OCI-LY3 (cell line): ENCODE measurements at regions not wholly inside any gene's neighbourhood (a gene's known extent, or its start where the extent isn't known, plus 50 kb on each side); places are given as distances from the start of the nearest gene placed in this dataset.

ENCODE experiments used
- H2AFZ ChIP-seq: fragments of 200-600, 300-600 bp; shearing (Covaris generic); 2 replicates; pipeline ENCODE4 v1.6.0; 2014; ENCODE audit warnings: antibody characterized with exemption, low read depth, low read length
- H3K27ac ChIP-seq: fragments of 200-600, 300-600 bp; sonication (generic); 2 replicates; pipeline ENCODE4 v1.5.1; 2014; ENCODE audit warnings: mild to moderate bottlenecking, low read length, moderate library complexity, mixed read lengths
- H3K27me3 ChIP-seq: fragments of 200-600, 300-600 bp; sonication (generic); 2 replicates; pipeline ENCODE4 v1.6.1; 2014; ENCODE audit warnings: low read depth, low read length, mixed read lengths
- H3K36me3 ChIP-seq: fragments of 200-600, 300-600 bp; sonication (generic); replicated peaks from 2 replicates; pipeline ENCODE3; 2014; ENCODE audit warnings: low read depth, low read length, mixed read lengths
- H3K4me1 ChIP-seq: fragments of 300-600, 200-600 bp; sonication (generic); 2 replicates; pipeline ENCODE4 v1.6.1; 2014; ENCODE audit warnings: low read length, mixed read lengths
- H3K4me2 ChIP-seq: fragments of 200-600, 300-600 bp; sonication (generic); 2 replicates; pipeline ENCODE4 v1.6.1; 2014; ENCODE audit warnings: low read length, mixed read lengths
- H3K4me3 ChIP-seq: fragments of 300-600, 200-600 bp; sonication (generic); 2 replicates; pipeline ENCODE4 v1.5.1; 2014; ENCODE audit warnings: antibody characterized with exemption, mild to moderate bottlenecking, low read length, moderate library complexity
- H3K79me2 ChIP-seq: fragments of 300-600, 200-600 bp; shearing (Covaris generic); 2 replicates; pipeline ENCODE4 v1.6.1; 2014; ENCODE audit warnings: mild to moderate bottlenecking, low read length, mixed read lengths
- H3K9ac ChIP-seq: fragments of 300-600, 200-600 bp; shearing (Covaris generic); 2 replicates; pipeline ENCODE4 v1.6.0; 2014; ENCODE audit warnings: mild to moderate bottlenecking, low read length, moderate library complexity
- H3K9me3 ChIP-seq: fragments of 200-600, 300-600 bp; shearing (Covaris generic); 2 replicates; pipeline ENCODE4 v1.6.1; 2014; ENCODE audit warnings: low read length, mixed read lengths; ENCODE audit not compliant: insufficient read depth
- H4K20me1 ChIP-seq: fragments of 200-600, 300-600 bp; sonication (generic); 2 replicates; pipeline ENCODE4 v1.6.1; 2016; ENCODE audit warnings: low read length, mixed read lengths; ENCODE audit not compliant: insufficient read depth
- EZH2phosphoT487 ChIP-seq: fragments of 200-600 bp; shearing (Covaris generic); IDR thresholded peaks from 2 replicates; pipeline ENCODE4 v1.6.1; 2018; ENCODE audit warnings: antibody characterized with exemption, mixed run types, low read depth
- TF ChIP-seq, protein P1 (sequence below): fragments of 200-600, 300-600 bp; sonication (generic); IDR thresholded peaks from 2 replicates; pipeline ENCODE4 v1.5.1; 2014; ENCODE audit warnings: antibody characterized with exemption, low read length, low read depth

DNA sequence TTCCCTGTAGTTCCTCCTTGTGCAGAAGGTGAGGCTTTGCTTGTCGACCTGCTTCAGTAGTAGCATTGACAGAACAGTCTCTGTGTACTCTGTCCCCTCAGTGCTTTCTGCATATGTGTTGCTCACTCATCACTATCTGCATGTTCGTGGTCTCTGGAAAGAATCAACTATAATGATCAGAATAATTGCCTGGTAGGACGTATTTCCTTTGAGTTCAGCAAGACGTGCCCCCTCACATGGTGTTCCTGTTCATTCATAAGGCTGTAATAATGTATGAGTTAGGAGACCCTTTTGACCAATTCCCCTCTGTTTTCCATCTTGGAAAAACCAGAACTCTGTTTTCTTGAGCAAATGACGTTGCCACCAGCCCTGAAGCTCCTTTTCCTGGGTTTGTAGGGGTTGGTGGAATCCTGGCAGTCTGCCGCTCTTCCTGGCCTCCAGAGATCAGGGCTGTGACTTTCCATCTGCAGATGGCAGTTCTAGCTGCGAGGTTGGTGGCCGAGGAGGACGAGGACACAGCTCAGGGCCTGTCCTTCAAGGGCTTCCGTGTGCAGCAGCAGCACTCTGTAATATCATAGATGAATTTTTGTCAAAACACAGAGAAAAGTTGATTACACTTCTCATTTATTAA, 61.9 kb downstream of the EXOSC2 start:
- no peaks in the 10 kb centered on the region for H3K36me3 ChIP-seq
- H4K20me1 ChIP-seq, result peaks cover 20% of the 10 kb centered on the region; the same call in 1 of the 2 replicates
- TF ChIP-seq, protein P1, sequence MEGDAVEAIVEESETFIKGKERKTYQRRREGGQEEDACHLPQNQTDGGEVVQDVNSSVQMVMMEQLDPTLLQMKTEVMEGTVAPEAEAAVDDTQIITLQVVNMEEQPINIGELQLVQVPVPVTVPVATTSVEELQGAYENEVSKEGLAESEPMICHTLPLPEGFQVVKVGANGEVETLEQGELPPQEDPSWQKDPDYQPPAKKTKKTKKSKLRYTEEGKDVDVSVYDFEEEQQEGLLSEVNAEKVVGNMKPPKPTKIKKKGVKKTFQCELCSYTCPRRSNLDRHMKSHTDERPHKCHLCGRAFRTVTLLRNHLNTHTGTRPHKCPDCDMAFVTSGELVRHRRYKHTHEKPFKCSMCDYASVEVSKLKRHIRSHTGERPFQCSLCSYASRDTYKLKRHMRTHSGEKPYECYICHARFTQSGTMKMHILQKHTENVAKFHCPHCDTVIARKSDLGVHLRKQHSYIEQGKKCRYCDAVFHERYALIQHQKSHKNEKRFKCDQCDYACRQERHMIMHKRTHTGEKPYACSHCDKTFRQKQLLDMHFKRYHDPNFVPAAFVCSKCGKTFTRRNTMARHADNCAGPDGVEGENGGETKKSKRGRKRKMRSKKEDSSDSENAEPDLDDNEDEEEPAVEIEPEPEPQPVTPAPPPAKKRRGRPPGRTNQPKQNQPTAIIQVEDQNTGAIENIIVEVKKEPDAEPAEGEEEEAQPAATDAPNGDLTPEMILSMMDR, result no peak
- TF ChIP-seq EZH2phosphoT487, result no peak
- peak overlapping the region; percentile 44 for H3K4me2 ChIP-seq
- H3K4me3 ChIP-seq, result no peak overlapping the region
- no peaks in the 10 kb centered on the region for H3K9me3 ChIP-seq
- no peak overlapping the region for H2AFZ ChIP-seq
- no peaks in the 10 kb centered on the region for H3K27me3 ChIP-seq
- H3K9ac ChIP-seq, result no peak overlapping the region
- H3K4me1 ChIP-seq, result peaks cover 17% of the 10 kb centered on the region
- no peak overlapping the region for H3K27ac ChIP-seq
- H3K79me2 ChIP-seq, result no peaks in the 10 kb centered on the region

DNA sequence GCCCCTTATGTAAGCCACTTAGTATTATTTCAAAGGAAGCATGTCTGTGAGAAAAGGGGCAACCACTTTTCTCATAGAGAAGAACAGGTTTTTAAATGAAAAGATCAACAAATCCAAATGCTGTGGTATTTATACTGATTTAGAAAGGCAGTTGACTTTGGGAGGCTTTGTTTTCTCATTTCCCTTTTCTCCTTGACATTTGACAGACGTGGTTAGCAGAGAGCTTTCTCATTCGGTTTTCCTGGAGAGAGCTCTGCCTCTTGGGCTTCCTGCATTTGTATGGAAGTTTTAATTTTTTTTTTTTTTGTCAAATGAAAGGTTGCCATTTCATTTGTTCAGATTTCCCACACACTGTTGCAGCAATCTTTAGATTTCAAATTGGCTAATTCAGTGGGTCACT, 62.5 kb downstream of the EXOSC2 start:
- Histone ChIP-seq H3K9me3 (no peaks in the 10 kb centered on the region), H4K20me1 (peaks cover 20% of the 10 kb centered on the region; the same call in 1 of the 2 replicates), H3K4me3 (no peak overlapping the region), H3K36me3 (no peaks in the 10 kb centered on the region), H2AFZ (no peak overlapping the region), H3K27me3 (no peaks in the 10 kb centered on the region), H3K27ac (no peak overlapping the region), H3K9ac (no peak overlapping the region), H3K4me2 (peak overlapping the region; percentile 44), H3K4me1 (peaks cover 17% of the 10 kb centered on the region), H3K79me2 (no peaks in the 10 kb centered on the region)
- TF ChIP-seq, protein P1, result no peak
- no peak for TF ChIP-seq EZH2phosphoT487

DNA sequence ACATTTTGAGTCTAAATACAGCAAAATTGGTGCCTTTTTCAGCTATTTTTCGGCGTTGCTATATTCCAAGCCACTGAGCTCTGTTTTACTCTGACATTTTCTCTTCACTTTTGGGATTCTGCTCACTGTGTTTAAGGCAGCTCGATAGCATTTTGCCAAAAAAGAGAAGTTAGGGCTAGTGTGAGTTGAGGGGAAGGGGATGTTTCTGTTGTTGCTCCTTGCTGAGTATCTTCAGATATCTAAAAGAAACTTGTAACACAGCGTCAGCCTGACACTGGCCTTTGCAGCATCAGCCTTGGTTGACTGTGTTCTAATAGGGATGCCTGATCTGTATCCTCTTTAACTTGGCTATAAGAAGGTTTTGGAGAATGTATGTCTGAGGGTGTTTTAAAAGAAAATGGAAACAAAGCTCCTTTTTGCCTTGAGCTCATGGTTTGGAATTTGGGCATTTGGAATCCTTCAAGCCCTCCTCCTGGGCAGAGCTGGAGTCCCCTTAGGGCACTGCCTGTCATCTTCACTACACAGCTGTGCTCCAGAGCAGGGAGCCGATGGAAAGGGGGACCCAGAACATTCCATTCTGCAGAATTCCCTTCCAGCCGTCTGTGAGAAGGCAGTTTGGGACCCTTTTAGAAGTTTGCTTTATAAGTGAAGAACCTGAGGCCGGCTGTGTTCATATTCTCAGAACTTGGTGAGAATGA, 63.0 kb downstream of the EXOSC2 start:
- Histone ChIP-seq H3K27me3 (no peaks in the 10 kb centered on the region), H3K36me3 (no peaks in the 10 kb centered on the region), H2AFZ (no peak overlapping the region), H4K20me1 (peaks cover 20% of the 10 kb centered on the region; the same call in 1 of the 2 replicates), H3K9ac (no peak overlapping the region), H3K4me3 (no peak overlapping the region), H3K4me2 (peak overlapping the region; percentile 44), H3K4me1 (peaks cover 21% of the 10 kb centered on the region), H3K9me3 (no peaks in the 10 kb centered on the region), H3K27ac (no peak overlapping the region), H3K79me2 (no peaks in the 10 kb centered on the region)
- TF ChIP-seq EZH2phosphoT487, result no peak
- TF ChIP-seq, protein P1, result no peak

DNA sequence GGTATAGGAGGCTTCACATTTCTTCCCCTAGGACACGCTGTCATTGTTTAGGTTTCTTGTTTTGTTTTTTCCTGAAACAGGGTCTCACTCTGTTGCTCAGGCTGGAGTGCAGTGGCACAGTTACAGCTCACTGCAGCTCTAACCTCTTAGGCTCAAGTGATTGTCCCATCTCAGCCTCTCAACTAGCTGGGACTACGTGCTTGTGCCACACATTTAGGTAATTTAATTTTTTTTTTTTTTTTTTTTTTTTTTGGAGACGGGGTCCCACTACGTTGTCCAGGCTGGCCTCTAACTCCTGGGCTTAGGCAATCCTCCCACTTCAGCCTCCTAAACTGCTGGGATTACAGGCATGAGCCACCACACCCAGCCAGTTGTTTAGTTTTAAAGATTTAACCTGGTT, 66.2 kb downstream of the EXOSC2 start:
- peaks cover 19% of the 10 kb centered on the region for H3K79me2 ChIP-seq

More for the DNA sequence above, 66.2 kb downstream of the EXOSC2 start:
- Histone ChIP-seq H3K27me3 (no peaks in the 10 kb centered on the region), H3K4me1 (peaks cover 52% of the 10 kb centered on the region), H3K27ac (no peak overlapping the region), H3K36me3 (peaks cover 2% of the 10 kb centered on the region), H3K9me3 (no peaks in the 10 kb centered on the region), H3K4me2 (no peak overlapping the region), H3K4me3 (no peak overlapping the region), H4K20me1 (peaks cover 17% of the 10 kb centered on the region; the same call in 1 of the 2 replicates), H2AFZ (no peak overlapping the region), H3K9ac (no peak overlapping the region)
- TF ChIP-seq, protein P1, result no peak
- no peak for TF ChIP-seq EZH2phosphoT487
